Parathyroid adenoma (tissue), 2 donors: ENCODE measurements at regions not wholly inside any gene's neighbourhood (a gene's known extent, or its start where the extent isn't known, plus 50 kb on each side); places are given as distances from the start of the nearest gene placed in this dataset.

ENCODE experiments used
- H2AFZ ChIP-seq: fragments of 300-600 bp; sonication (generic); one replicate; pipeline ENCODE4 v1.7.0; 2017; ENCODE audit warnings: antibody characterized with exemption, mild to moderate bottlenecking
- H3K27ac ChIP-seq: fragments of 300-600 bp; sonication (generic); one replicate; pipeline ENCODE4 v1.7.0; 2017
- H3K27me3 ChIP-seq: fragments of 300-600 bp; sonication (generic); one replicate; pipeline ENCODE4 v1.7.0; 2017; ENCODE audit warnings: low read length; ENCODE audit not compliant: control insufficient read depth, insufficient read depth
- H3K36me3 ChIP-seq: fragments of 300-600 bp; sonication (generic); one replicate; pipeline ENCODE4 v1.7.0; 2017; ENCODE audit warnings: low read length; ENCODE audit not compliant: control insufficient read depth, insufficient read depth
- H3K4me1 ChIP-seq: fragments of 300-600 bp; sonication (generic); one replicate; pipeline ENCODE4 v1.7.0; 2017; ENCODE audit warnings: control low read depth
- H3K4me2 ChIP-seq: fragments of 300-600 bp; sonication (generic); one replicate; pipeline ENCODE4 v1.7.0; 2017; ENCODE audit warnings: low read length
- H3K4me3 ChIP-seq: fragments of 300-600 bp; sonication (generic); one replicate; pipeline ENCODE4 v1.7.0; 2017; ENCODE audit warnings: low read depth, low read length
- H3K79me2 ChIP-seq: fragments of 300-600 bp; sonication (generic); one replicate; pipeline ENCODE4 v1.7.0; 2017; ENCODE audit warnings: control low read depth
- H3K9ac ChIP-seq: fragments of 300-600 bp; sonication (generic); one replicate; pipeline ENCODE4 v1.7.0; 2017; ENCODE audit warnings: mild to moderate bottlenecking
- H3K9me3 ChIP-seq: fragments of 300-600 bp; sonication (generic); one replicate; pipeline ENCODE4 v1.7.0; 2017; ENCODE audit warnings: low read length; ENCODE audit not compliant: control insufficient read depth
- TF ChIP-seq, protein P1 (sequence below): fragments of 300-600 bp; sonication (generic); IDR thresholded peaks from one replicate; pipeline ENCODE4 v1.7.0; 2017; ENCODE audit warnings: antibody characterized with exemption, mild to moderate bottlenecking
- donor health status: primary hyperparathyroidism.

DNA sequence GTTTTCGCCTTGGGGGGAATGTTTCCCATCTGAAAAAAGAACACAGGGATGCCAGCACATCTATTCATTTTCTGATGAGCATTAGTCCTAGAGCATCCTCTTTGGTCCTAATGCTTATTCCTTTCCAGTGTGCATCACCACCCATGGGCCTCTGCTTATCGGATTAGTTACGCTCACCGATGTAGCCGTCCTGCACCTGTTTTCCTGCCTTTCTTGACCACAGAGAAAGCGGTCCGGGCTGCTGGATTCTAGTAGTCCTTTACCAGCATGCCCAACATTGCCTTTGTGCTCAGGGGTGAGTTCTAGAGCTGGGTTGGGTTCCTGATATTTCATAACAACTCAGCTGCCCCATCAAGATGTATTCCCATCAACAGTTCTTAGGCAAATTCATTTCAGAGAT, 2084.5 kb upstream of the C9orf72 start:
- Histone ChIP-seq H3K4me3 (no peak overlapping the region), H3K9ac (no peak overlapping the region), H3K4me2 (no peak overlapping the region), H2AFZ (no peak overlapping the region), H3K4me1 (no peaks in the 10 kb centered on the region), H3K9me3 (no peaks in the 10 kb centered on the region), H3K27me3 (no peaks in the 10 kb centered on the region), H3K79me2 (no peaks in the 10 kb centered on the region), H3K36me3 (no peaks in the 10 kb centered on the region), H3K27ac (no peak overlapping the region)
- TF ChIP-seq, protein P1, sequence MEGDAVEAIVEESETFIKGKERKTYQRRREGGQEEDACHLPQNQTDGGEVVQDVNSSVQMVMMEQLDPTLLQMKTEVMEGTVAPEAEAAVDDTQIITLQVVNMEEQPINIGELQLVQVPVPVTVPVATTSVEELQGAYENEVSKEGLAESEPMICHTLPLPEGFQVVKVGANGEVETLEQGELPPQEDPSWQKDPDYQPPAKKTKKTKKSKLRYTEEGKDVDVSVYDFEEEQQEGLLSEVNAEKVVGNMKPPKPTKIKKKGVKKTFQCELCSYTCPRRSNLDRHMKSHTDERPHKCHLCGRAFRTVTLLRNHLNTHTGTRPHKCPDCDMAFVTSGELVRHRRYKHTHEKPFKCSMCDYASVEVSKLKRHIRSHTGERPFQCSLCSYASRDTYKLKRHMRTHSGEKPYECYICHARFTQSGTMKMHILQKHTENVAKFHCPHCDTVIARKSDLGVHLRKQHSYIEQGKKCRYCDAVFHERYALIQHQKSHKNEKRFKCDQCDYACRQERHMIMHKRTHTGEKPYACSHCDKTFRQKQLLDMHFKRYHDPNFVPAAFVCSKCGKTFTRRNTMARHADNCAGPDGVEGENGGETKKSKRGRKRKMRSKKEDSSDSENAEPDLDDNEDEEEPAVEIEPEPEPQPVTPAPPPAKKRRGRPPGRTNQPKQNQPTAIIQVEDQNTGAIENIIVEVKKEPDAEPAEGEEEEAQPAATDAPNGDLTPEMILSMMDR, result no peak

DNA sequence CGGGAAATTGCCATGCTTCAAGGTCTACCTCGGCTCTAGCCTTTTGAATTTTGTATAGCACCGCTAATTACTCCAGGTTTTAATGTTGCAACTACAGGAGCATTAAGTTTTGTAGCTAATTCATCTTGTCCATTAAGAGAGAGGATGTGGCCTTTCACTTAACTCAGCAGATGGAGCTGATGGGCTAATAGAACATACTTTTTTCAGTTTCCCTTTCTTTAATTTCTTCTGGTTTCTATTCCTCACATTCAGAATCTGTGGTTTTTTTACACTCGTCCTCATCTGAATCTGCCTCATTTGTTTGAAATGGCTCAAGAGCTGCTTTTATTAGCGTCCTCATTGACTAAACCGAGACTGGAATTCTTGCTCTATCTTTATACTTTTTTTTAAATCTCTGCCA, 2085.7 kb upstream of the C9orf72 start:
- H3K27me3 ChIP-seq, result no peaks in the 10 kb centered on the region
- H3K36me3 ChIP-seq, result no peaks in the 10 kb centered on the region
- H3K4me1 ChIP-seq, result no peaks in the 10 kb centered on the region
- H3K4me2 ChIP-seq, result no peak overlapping the region
- H3K79me2 ChIP-seq, result no peaks in the 10 kb centered on the region
- H3K4me3 ChIP-seq, result no peak overlapping the region
- H3K27ac ChIP-seq, result no peak overlapping the region
- H3K9ac ChIP-seq, result no peak overlapping the region
- no peaks in the 10 kb centered on the region for H3K9me3 ChIP-seq
- TF ChIP-seq, protein P1, result no peak
- H2AFZ ChIP-seq, result no peak overlapping the region

DNA sequence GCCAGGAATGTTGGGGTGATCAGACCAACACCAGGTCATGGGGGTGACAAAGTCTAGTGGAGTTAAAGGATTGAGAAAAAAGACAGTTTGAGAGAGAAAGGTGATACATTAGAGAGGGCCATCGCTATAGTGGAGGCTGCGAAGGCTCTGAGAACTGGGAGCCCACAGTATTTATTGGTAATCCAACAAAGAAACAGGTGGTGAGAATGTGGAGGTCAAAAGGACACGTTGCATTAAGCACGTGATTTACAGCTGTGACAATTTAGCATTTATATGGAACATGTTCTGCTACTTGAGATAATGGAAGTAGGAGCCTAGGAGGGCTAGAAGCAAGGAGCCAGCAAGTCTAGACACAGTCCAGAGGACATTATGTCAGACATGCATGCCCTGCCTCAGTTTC, 2086.5 kb upstream of the C9orf72 start:
- H3K9ac ChIP-seq, result no peak overlapping the region
- H3K9me3 ChIP-seq, result no peaks in the 10 kb centered on the region
- H3K4me2 ChIP-seq, result no peak overlapping the region
- no peak overlapping the region for H3K4me3 ChIP-seq
- no peak overlapping the region for H2AFZ ChIP-seq
- TF ChIP-seq, protein P1, result no peak
- H3K27ac ChIP-seq, result no peak overlapping the region
- no peaks in the 10 kb centered on the region for H3K36me3 ChIP-seq
- no peaks in the 10 kb centered on the region for H3K27me3 ChIP-seq
- H3K79me2 ChIP-seq, result no peaks in the 10 kb centered on the region
- H3K4me1 ChIP-seq, result no peaks in the 10 kb centered on the region

DNA sequence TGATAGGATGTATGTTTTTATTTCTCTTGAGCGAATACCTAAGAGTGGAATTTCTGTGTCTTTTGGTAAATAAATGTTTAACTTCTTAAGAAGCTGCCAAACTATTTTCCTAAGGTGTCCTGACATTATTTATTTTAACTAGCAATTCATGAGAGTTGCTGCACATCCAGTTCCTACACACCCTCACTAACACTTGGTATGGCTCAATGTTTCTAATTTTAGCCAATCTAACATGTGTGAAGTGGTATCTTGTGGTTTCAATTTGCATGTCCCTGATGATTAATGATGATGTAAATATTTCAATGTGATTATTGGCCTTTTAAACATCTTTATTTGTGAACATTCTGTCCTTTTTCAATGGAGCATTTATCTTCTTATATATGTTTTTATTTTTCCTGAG, 2095.5 kb upstream of the C9orf72 start:
- Histone ChIP-seq H3K4me1 (no peaks in the 10 kb centered on the region), H3K27ac (no peak overlapping the region), H3K4me3 (no peak overlapping the region), H3K9me3 (no peaks in the 10 kb centered on the region), H3K36me3 (no peaks in the 10 kb centered on the region), H3K9ac (no peak overlapping the region), H3K79me2 (no peaks in the 10 kb centered on the region), H3K27me3 (no peaks in the 10 kb centered on the region), H3K4me2 (no peak overlapping the region), H2AFZ (no peak overlapping the region)
- TF ChIP-seq, protein P1, result no peak

DNA sequence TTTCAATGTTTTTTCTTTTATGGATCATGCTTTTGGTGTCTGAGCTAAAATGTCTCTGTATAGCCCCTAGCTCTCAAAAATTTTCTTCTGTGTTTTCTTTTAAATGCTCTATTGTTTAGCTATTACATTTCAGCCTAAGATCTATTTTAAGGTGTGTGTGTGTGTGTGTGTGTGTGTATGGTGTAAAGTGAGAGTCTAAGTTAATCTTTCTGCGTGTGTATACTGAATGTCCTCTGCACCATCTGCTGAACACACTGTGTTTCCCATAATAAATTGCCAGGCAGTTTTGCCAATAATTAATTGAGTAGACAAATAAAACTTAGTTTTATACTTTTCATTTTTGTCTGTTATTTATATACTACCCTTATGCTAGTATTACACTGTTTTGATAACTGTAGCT, 2096.3 kb upstream of the C9orf72 start:
- Histone ChIP-seq H3K4me3 (no peak overlapping the region), H3K36me3 (no peaks in the 10 kb centered on the region), H2AFZ (no peak overlapping the region), H3K9me3 (no peaks in the 10 kb centered on the region), H3K79me2 (no peaks in the 10 kb centered on the region), H3K4me1 (no peaks in the 10 kb centered on the region), H3K27ac (no peak overlapping the region), H3K4me2 (no peak overlapping the region), H3K27me3 (no peaks in the 10 kb centered on the region), H3K9ac (no peak overlapping the region)
- TF ChIP-seq, protein P1, result no peak
